Amygdala (tissue), 56 donors: ENCODE measurements at regions not wholly inside any gene's neighbourhood (a gene's known extent, or its start where the extent isn't known, plus 50 kb on each side); places are given as distances from the start of the nearest gene placed in this dataset.

ENCODE experiments used
- DNase-seq, 56 donors: peaks; one replicate each; lab custom pipeline; 2025; lab: John Stamatoyannopoulos, UW

GRCh38 chr11:112566124-112566523 lies 305.5 kb upstream of the PLET1 start:
- DNase-seq, result no peak

- DNase-seq, result no peak
Measured at GRCh38 chr11:112570333-112570732, 309.7 kb upstream of the PLET1 start.

- no peak for DNase-seq
Measured at GRCh38 chr11:112579282-112579681, 318.6 kb upstream of the PLET1 start.

- DNase-seq, result no peak
Measured at GRCh38 chr11:112580864-112581263, 320.2 kb upstream of the PLET1 start.

GRCh38 chr11:112581747-112582146 lies 321.1 kb upstream of the PLET1 start:
- DNase-seq, result no peak

- no peak for DNase-seq
Measured at GRCh38 chr11:112582366-112582765, 321.7 kb upstream of the PLET1 start.

- DNase-seq, result no peak
Measured at GRCh38 chr11:112583261-112583893, 322.7 kb upstream of the PLET1 start.

- DNase-seq, result no peak
Measured at GRCh38 chr11:112584672-112585071, 324.0 kb upstream of the PLET1 start.

GRCh38 chr11:112587664-112588063 lies 327.0 kb upstream of the PLET1 start:
- DNase-seq, result no peak

GRCh38 chr11:112588252-112588694 lies 327.6 kb upstream of the PLET1 start:
- peak in 48 of 56 donors; percentile 16 to 84 (median 46) for DNase-seq

- no peak for DNase-seq
Measured at GRCh38 chr11:112589155-112589554, 328.5 kb upstream of the PLET1 start.

- no peak for DNase-seq
Measured at GRCh38 chr11:112590764-112591163, 330.1 kb upstream of the PLET1 start.

GRCh38 chr11:112593440-112593839 lies 332.8 kb upstream of the PLET1 start:
- no peak for DNase-seq

- no peak for DNase-seq
Measured at GRCh38 chr11:112596324-112596723, 335.7 kb upstream of the PLET1 start.

- no peak for DNase-seq
Measured at GRCh38 chr11:112597286-112597790, 336.7 kb upstream of the PLET1 start.

GRCh38 chr11:112599265-112599664 lies 338.6 kb upstream of the PLET1 start:
- DNase-seq, result no peak

GRCh38 chr11:112599856-112600533 lies 339.3 kb upstream of the PLET1 start:
- DNase-seq, result no peak

GRCh38 chr11:112605093-112605666 lies 344.5 kb upstream of the PLET1 start:
- DNase-seq, result peak in 2 of 56 donors; percentile 7 to 8

GRCh38 chr11:112606656-112607055 lies 346.0 kb upstream of the PLET1 start:
- no peak for DNase-seq

GRCh38 chr11:112608509-112608908 lies 347.8 kb upstream of the PLET1 start:
- DNase-seq, result no peak

- no peak for DNase-seq
Measured at GRCh38 chr11:112610494-112610893, 349.8 kb upstream of the PLET1 start.
